GM19397 (cell line): ENCODE measurements at regions not wholly inside any gene's neighbourhood (a gene's known extent, or its start where the extent isn't known, plus 50 kb on each side); places are given as distances from the start of the nearest gene placed in this dataset.

Source experiments
- ATAC-seq: cut with Tn5 transposase; IDR thresholded peaks from one replicate; pipeline ENCODE4 v1.9.1; 2021; ENCODE audit warnings: mild to moderate bottlenecking, moderate library complexity; ENCODE audit not compliant: unreplicated experiment

DNA sequence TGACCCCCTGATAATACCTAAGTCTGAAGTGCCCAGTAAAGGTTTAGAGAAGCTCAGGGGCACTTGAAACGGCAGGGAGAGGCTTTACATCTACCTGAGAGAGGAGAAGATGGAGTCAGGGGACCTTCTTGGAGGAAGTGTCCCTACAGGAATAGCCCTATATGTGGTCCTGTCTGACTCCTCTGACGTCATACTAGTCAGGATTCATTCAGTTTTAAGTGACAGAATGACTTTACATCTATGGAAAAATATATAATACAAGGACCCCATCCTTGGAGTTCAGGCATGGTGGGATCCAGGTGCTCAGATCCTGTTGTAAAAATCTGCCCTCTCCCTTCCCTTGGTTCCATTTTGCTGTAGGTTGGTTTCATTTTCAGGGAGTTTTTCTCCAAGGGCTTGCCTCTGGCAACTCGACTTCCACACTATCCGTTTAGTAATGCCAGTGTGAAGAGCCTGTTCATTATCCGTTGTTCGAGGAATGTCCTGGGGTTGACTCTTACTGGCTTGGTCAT, 205.6 kb downstream of the IRF8 start:
- ATAC-seq = no peak

DNA sequence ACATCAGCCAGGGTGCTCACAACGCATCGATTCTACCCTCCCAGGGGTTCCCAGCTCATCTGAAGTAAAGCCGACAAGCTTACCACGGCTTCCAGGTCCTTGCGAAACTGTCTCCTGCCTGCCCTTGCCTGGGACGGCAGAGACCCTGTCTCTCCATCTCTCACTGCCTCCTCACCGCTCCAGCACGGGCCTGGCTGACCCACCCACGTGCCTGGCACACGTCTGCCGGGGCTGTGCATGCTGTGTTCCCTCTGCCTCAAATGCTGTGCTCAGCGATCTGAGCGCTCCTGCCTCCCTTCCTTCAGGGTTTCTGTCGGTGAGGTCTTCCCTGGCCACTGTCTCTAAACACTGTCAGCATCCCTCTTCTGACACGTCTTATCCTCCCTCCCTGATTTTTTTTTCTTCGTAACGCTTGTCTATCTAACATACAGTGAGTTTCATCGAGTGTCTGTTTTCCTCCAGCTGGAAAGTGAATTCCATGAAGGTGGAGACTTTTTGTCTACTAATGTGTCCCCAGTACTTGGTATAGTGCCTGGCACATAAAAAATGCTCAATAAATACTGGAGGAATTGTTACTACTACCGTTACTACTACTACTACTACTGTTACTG, 208.4 kb downstream of the IRF8 start:
- ATAC-seq = no peak

- ATAC-seq = no peak
Observed at GRCh38 chr16:86108062-86108461, 209.1 kb downstream of the IRF8 start.

DNA sequence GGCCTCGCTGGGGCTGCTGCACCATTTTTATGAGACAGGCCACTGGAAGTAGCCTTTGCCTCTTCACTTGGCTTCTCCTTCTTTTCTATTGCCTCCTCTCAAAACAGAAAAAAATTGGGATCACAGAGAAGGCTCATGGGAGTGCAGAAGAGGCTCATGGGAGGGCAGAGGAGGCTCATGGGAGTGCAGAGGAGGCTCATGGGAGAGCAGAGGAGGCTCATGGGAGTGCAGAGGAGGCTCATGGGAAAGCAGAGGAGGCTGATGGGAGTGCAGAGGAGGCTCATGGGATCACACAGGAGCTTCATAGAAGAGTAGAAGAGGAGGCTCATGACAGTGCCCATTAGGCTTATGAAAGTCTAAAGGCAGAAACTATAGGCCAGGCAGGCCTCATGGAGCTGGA, 211.2 kb downstream of the IRF8 start:
- ATAC-seq = no peak

GRCh38 chr16:86110726-86111125, 211.8 kb downstream of the IRF8 start:
- no peak for ATAC-seq

DNA sequence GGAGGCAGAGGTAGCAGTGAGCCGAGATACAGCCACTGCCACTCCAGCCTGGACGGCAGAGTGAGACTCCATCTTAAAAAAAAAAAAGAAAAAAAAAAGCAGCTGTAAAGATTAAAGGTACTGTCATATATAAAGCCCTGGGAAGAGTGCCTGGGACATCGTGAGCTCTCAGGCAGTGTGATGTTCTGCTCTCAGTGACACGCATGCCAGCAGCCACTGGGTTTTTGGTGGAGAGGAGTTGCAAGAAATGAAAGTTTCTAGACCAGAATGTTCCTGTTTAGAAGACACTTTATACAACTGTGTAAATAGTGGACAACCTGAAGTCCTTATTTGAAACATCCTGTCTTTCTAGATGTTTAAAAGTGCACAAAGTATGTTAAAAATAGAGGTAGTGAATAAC, 213.2 kb downstream of the IRF8 start:
- no peak for ATAC-seq

GRCh38 chr16:86117235-86117634, 218.3 kb downstream of the IRF8 start:
- ATAC-seq = no peak

DNA sequence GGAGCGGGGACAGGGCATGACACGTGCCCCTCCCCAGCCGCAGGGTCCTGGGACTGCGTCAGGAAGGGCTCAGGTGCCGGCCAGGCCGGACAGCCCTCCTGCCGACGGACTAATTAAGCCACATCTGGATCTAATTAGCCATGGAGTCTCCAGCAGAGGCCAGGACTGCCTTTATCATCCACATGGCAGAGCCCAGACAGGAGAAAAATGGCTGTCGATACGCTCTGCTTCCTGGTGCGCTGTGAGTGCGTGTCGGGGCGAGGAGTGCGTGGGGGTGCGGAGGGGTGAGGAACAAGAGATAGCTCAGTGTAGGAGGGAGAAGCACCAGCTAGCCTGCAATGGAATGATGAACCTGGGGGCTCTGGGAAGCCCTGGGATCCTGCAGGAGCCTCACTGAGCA, 218.8 kb downstream of the IRF8 start:
- no peak for ATAC-seq

GRCh38 chr16:86118467-86119307, 219.7 kb downstream of the IRF8 start:
- ATAC-seq = no peak

DNA sequence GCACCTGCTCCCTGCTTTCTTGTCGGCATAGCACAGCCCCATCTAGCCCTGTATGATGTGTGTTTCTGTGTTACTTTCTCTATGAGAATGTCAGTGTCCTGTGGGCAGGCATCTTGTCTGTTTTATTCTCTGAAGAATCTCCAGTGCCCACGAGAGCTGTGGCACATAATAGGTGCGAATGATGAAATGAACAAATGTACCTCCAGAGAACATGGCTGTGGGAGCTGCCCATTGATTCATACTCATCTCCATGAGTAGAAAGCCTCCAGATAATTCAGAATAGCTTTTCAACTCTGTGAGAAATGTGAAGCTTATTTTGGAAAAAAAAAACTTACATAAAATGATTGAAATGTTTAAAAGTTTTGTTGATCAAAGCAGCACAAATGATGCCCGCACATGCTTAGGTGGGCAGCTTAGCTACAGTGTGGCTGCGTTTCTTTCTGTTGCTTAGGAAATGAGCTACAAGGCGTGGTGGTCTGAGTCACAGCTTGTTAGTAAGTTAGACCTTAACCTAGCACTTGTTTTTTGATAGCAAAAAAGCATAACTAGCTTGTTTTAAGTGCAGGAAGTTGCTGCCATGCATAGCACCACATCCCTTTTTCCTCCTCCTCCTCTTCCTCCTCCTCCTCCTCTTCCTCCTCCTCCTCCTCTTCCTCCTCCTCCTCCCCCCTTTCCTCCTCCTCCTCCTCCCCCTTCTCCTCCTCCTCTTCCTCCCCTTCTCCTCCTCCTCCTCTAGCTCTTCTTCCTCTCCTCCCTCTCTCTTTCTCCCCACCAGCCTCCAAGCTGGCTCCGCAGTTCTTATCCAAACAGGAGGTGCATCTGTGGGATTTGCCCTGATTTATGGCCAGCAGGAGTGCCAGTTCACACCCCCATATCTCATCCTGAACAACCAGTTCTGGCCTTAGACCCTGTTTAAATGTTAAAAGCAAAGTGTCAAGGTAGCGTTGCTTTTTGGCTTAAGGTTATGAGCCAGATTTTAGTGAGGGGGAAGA, 221.5 kb downstream of the IRF8 start:
- no peak for ATAC-seq

DNA sequence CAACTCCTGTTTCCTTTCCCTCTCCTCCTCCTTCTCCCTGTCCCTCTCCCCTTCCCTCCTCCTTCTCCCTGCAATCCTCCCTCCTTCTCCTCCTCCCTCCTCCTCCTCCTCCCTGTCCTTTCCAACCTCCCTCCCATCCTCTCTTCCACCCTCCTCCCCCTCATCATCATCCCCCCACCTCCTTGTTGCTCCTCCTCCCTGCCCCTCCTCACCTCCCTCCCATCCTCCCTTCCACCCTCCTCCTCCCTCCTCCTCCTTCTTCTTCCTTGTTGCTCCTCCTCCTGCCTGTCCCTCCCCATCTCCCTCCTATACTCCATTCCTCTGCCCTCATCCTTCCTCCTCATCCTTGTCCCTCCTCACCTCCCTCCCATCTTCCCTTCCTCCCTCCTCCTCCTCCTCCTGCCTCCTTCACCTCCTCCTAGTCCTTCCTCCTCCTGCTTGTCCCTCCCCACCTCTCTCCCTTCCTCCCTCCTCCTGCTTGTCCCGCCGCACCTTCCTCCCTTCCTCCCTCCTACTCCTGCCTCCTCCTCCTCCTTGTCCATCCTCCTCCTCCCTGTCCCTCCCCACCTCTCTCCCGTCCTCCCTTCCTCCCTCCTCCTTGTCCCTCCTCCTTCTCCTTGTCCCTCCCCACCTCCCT, 222.5 kb downstream of the IRF8 start:
- ATAC-seq = no peak

DNA sequence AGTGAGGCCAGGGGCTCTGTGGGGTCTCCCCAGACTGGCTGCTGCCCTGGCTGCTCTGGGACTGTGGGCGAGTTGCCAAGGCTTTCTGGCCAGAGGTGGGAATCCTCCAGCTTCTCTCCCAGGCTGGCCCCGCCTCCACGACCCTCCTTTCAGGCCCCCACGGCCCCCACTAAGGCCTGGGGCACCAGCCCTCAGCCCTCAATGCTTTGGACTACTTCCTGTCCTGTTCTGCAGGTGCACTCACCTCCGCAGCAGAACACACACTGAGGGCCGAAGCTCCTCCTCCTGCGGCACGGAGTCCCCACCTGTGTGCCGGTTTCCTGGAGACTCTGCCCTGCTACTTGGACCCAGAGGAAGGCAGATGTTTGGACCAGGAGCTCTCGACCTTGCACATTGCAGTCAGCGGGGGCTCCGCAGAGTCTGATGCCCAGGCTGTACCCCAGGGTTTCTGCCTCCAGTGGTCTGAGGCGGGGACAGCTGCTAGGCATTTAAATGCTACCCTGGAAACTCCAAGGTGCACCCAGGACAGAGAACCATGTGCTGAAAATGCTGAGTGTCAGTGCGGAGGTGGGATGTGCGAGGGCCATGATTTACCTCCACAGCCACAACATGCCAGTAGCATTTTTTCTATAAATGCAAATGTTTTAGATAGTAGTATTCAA, 223.8 kb downstream of the IRF8 start:
- no peak for ATAC-seq

DNA sequence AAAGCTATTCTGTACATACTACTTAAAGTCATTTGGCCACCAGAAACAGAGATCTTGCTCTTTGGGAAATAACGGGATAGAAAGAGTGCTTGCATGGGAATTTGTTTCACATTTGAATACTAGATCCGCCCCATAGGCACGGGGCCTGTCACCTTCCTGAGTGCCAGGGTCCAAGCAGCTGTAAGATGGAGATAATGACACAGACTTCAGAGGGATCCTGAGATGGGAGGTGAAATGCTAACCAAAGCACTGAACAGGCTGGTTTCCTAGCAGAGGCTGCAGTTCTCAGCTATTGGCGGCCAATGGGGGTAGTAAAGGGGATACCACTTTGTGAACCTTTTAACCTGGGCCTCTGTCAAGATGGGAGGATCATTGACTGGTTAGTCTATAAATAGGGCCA, 225.4 kb downstream of the IRF8 start:
- ATAC-seq = no peak

GRCh38 chr16:86126891-86127290, 227.9 kb downstream of the IRF8 start:
- ATAC-seq = no peak

GRCh38 chr16:86127366-86127765, 228.4 kb downstream of the IRF8 start:
- no peak for ATAC-seq

DNA sequence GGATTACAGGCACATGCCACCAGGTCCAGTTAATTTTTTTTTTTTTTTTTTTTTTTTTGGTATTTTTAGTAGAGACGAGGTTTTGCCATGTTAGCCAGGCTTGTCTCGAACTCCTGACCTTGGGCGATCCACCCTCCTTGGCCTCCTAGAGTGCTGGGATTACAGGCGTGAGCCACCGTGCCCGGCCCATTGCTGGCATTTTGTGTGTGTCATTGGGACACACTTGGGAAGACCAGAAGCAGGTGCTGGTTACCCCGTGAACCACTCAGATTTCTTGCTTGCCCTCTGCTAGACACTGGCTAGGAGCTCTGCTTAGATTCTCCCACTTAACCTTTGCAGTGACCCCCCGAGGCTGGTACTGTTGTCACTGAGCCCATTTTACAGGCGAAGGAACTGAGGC, 229.3 kb downstream of the IRF8 start:
- no peak for ATAC-seq

GRCh38 chr16:86129541-86129940, 230.6 kb downstream of the IRF8 start:
- no peak for ATAC-seq

DNA sequence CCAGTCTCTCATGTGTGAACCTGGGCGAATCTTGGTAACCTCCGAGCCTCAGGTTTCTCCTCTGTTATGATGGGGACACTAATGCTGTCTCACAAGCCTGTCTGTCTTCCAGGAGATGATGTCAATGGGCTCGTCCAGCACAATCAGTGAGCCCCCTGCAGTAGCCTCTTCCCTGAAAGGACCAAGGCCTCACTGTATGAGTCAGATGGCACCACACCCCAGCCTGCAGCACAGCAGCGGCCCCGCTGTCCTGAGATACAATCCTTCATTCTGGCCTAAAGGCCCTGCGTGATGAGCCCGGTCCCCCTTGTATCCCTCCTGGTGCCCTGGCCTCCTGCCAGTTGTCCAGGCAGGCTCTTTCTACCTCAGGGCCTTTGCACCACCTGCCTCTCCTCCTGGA, 234.4 kb downstream of the IRF8 start:
- no peak for ATAC-seq

DNA sequence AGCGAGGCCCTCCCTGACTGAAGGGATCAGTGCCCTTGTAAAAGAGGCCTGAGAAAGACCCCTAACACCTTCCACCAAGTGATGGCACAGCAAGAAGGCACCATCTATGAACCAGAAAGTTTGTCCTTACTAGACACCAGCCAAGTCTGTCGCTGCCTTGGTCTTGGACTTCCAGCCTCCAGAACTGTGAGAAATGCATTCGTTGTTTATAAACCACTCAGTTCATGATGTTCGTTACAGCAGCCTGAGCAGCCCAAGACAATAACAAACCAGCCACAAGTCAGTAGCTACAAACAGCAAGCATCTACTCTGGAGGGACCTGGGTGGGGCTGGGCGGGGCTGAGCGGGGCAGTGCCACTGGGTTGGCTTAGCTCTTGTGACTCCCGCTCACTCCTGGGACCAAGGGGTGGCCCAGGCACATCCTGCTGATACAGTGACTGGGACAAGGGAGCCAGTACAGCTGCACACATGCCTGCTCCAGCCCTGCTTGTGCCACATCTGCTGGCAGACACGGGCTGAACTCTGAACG, 234.9 kb downstream of the IRF8 start:
- no peak for ATAC-seq
